Tibial nerve (tissue), 4 donors: ENCODE measurements at regions not wholly inside any gene's neighbourhood (a gene's known extent, or its start where the extent isn't known, plus 50 kb on each side); places are given as distances from the start of the nearest gene placed in this dataset.

ENCODE experiments used
- DNase-seq, 2 donors: peaks; one replicate each; pipeline ENCODE4 v3.0.0-alpha.2; 2019; ENCODE audit warnings: low spot score in 2 of 2
- H3K27ac ChIP-seq, 4 donors: fragments of 200-600 bp; sonication (generic) in 3 of 4; one replicate each; pipeline ENCODE4 v1.5.1; 2017 to 2019; ENCODE audit warnings: mild to moderate bottlenecking in 1 of 4
- H3K27me3 ChIP-seq, 2 donors: fragments of 200-600 bp; sonication (generic) in 1 of 2; one replicate each; pipeline versions ENCODE4 v1.5.1 to v1.6.0; 2017 to 2019
- H3K36me3 ChIP-seq, 3 donors: fragments of 200-600 bp; sonication (generic); one replicate each; pipeline ENCODE4 v1.5.1; 2018 to 2019
- H3K4me1 ChIP-seq, 4 donors: fragments of 200-600 bp; sonication (generic) in 3 of 4; one replicate each; pipeline ENCODE4 v1.5.1; 2017 to 2019
- H3K4me3 ChIP-seq, 4 donors: fragments of 200-600 bp; sonication (generic) in 3 of 4; one replicate each; pipeline ENCODE4 v1.5.1; 2017 to 2019; ENCODE audit warnings: mild to moderate bottlenecking in 1 of 4, moderate library complexity in 1 of 4
- H3K9me3 ChIP-seq, 4 donors: fragments of 200-600 bp; sonication (generic) in 3 of 4; one replicate each; pipeline ENCODE4 v1.5.1; 2017 to 2019
- CTCF ChIP-seq, 5 experiments: fragments of 200-600 bp in 3 of 5; fragments of 450-650 bp in 2 of 5; sonication (generic) in 3 of 5; IDR thresholded peaks; one replicate each; pipeline ENCODE4 v1.5.1; 2016 to 2019; ENCODE audit warnings: antibody characterized with exemption in 5 of 5, mild to moderate bottlenecking in 3 of 5, moderate library complexity in 2 of 5
- EP300 ChIP-seq, 2 donors: sonication (generic); formaldehyde crosslinking; IDR thresholded peaks; one replicate each; pipeline ENCODE4 v1.6.1; 2017; ENCODE audit warnings: antibody characterized with exemption in 2 of 2, mild to moderate bottlenecking in 1 of 2
- POLR2A ChIP-seq, 2 donors: fragments of 450-650 bp; IDR thresholded peaks; one replicate each; pipeline ENCODE4 v1.6.1; 2017; ENCODE audit warnings: antibody characterized with exemption in 2 of 2, mild to moderate bottlenecking in 2 of 2, moderate library complexity in 2 of 2
- WGBS, 2 donors: methylation state at CpG; one replicate each; pipeline ENCODE4 v1.1.5; 2018; 5-methylcytosine and 5-hydroxymethylcytosine counted together

DNA sequence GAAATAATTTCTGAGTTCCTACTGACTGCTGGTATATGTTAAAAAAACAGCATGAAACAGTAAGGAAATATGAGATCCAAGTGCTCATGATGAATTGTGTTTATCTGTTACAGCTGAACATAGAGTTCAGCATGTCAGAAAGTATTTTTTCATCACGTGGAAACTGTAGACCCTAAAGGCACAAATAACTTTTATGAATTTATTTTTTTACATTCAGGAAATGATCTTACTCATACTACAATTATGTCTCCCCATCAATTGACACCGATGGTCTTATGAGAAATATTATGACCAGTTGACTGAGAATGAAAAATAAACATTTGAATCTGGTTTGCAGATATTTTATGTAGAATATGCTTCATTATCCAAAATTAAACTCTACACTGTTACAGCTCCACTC lies 283.1 kb upstream of the SPANXN4 start:
- 39 to 46% methylated on average over 2 of the region's 2 CpGs for WGBS, 2 donors
- Histone ChIP-seq H3K27ac (no peak overlapping the region), H3K36me3 (no peaks in the 10 kb centered on the region), H3K4me1 (no peaks in the 10 kb centered on the region), H3K9me3 (no peaks in the 10 kb centered on the region), H3K4me3 (no peak overlapping the region), H3K27me3 (no peaks in the 10 kb centered on the region)
- no peak for DNase-seq
- TF ChIP-seq POLR2A (IDR thresholded peaks at IDR 0.05): no peak
- no peak for TF ChIP-seq EP300 (IDR thresholded peaks at IDR 0.05)
- no peak for TF ChIP-seq CTCF (IDR thresholded peaks at IDR 0.05)

DNA sequence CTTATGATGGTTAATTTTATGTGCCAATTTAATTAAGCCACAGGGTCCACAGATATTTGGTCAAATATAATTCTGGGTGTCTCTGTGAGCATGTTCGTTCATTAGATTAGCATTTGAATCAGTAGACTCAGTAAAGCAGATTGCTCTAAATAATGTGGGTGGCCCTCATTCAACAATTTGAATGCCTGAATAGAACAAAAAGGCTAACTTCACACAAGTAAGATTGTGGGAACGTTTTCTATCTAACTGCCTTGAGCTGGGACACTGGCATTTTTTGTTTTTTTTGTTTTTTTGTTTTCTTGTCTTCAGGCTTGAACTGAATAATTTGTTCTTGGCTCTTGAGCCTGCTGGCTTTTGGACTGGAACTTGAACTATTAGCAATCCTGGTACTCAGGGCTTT lies 292.4 kb upstream of the SPANXN4 start:
- Histone ChIP-seq H3K4me3 (no peak overlapping the region), H3K36me3 (no peaks in the 10 kb centered on the region), H3K27ac (no peak overlapping the region), H3K4me1 (no peaks in the 10 kb centered on the region), H3K27me3 (no peaks in the 10 kb centered on the region), H3K9me3 (no peaks in the 10 kb centered on the region)
- DNase-seq: no peak
- WGBS, 2 donors: 36 to 40% methylated on average over 2 of the region's 2 CpGs
- TF ChIP-seq EP300 (IDR thresholded peaks at IDR 0.05) (no peak), POLR2A (IDR thresholded peaks at IDR 0.05) (no peak), CTCF (IDR thresholded peaks at IDR 0.05) (no peak)

DNA sequence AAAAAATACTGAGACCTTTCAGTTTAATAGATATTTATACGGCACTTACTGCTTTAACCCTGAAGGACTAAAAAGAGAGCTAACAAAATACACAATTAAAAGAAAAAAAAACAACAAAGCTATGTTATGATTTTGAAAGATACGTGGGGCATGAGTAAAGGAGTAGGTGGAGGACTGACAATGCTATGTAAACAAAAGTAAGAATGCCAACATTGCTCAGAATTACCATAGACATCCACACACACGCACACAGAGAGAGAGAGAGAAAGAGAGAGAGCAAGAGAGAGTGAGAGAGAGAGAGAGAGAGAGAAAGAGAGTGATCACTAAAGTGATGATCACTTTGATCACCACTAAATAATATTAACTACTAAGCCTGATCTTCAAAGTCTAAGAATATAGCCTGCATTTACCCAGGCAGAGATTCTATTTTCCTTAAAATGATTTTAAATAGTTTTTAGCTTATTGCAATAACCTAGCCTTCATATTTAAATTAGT lies 313.9 kb upstream of the SPANXN4 start:
- Histone ChIP-seq H3K9me3 (no peaks in the 10 kb centered on the region), H3K4me3 (no peak overlapping the region), H3K27me3 (no peaks in the 10 kb centered on the region), H3K4me1 (no peaks in the 10 kb centered on the region), H3K27ac (no peak overlapping the region), H3K36me3 (no peaks in the 10 kb centered on the region)
- DNase-seq: no peak
- WGBS, 2 donors: 35 to 38% methylated on average over 3 of the region's 3 CpGs
- TF ChIP-seq EP300 (IDR thresholded peaks at IDR 0.05): no peak
- TF ChIP-seq CTCF (IDR thresholded peaks at IDR 0.05): no peak
- no peak for TF ChIP-seq POLR2A (IDR thresholded peaks at IDR 0.05)

DNA sequence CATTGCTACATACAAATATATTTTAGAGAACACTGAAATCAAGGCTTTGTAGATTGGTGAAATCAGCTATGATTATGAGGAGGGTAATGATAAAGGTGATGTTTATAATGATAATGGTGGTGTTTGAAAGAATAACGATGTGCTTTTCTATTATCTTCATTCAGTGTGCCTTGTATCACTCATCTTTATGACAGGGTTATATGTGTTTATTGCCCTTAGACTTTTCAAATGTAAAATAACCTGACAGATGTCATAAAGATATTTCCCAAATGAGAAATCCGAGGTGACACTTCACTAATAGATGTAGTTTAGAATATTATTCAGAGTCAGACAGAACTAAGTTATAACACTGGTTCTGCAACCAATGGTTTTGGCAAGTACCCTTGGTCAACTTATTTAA lies 323.0 kb upstream of the SPANXN4 start:
- H3K4me3 ChIP-seq: no peak overlapping the region
- no peak overlapping the region for H3K27ac ChIP-seq
- DNase-seq: no peak
- 55 to 64% methylated on average over 2 of the region's 2 CpGs for WGBS, 2 donors
- H3K36me3 ChIP-seq: no peaks in the 10 kb centered on the region
- no peaks in the 10 kb centered on the region for H3K27me3 ChIP-seq
- TF ChIP-seq POLR2A (IDR thresholded peaks at IDR 0.05): no peak
- no peak for TF ChIP-seq CTCF (IDR thresholded peaks at IDR 0.05)
- no peaks in the 10 kb centered on the region for H3K4me1 ChIP-seq
- no peaks in the 10 kb centered on the region for H3K9me3 ChIP-seq

DNA sequence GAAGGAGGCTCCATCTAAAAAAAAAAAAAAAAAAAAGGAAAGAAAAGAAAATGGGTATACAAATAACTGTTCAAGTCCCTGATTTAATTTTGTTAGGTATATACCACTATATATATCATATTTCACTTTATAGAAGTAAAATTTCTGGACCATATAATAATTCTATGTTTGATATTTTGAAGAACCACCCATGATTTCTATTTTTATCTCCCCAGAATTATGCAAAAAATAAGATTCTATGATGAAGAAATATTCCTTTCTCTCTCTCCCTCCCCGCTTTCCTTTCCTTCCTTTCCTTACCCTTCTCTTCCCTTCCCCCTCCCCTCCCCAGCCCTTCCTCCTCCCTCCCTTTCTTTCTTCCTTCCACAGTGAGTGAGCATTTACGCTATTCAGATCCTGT lies 337.5 kb upstream of the SPANXN4 start:
- Histone ChIP-seq H3K27ac (no peak overlapping the region), H3K36me3 (no peaks in the 10 kb centered on the region), H3K4me3 (no peak overlapping the region), H3K4me1 (no peaks in the 10 kb centered on the region), H3K9me3 (no peaks in the 10 kb centered on the region), H3K27me3 (no peaks in the 10 kb centered on the region)
- TF ChIP-seq POLR2A (IDR thresholded peaks at IDR 0.05) (no peak), EP300 (IDR thresholded peaks at IDR 0.05) (no peak), CTCF (IDR thresholded peaks at IDR 0.05) (no peak)
- no peak for DNase-seq
- WGBS, 2 donors: 73 to 87% methylated on average over 2 of the region's 2 CpGs
